Spleen (tissue), 7 donors: ENCODE measurements at regions not wholly inside any gene's neighbourhood (a gene's known extent, or its start where the extent isn't known, plus 50 kb on each side); places are given as distances from the start of the nearest gene placed in this dataset.

Experiments used
- CTCF ChIP-seq, 11 experiments: fragments of 200-600 bp in 7 of 11; fragments of 450-650 bp in 4 of 11; sonication (generic) in 4 of 11; IDR thresholded peaks in 8 of 11; conservative IDR thresholded peaks in 3 of 11; 1 replicate in 7 of 11; 2 replicates in 4 of 11; pipeline versions ENCODE4 v1.4.0 to v1.8.0; 2016 to 2021; ENCODE audit warnings: antibody characterized with exemption in 11 of 11, inconsistent platforms in 4 of 11, mild to moderate bottlenecking in 1 of 11
- POLR2A ChIP-seq, 3 donors: fragments of 450-650 bp; IDR thresholded peaks; one replicate each; pipeline ENCODE4 v1.5.1; 2017; ENCODE audit warnings: antibody characterized with exemption in 3 of 3, mild to moderate bottlenecking in 1 of 3
- POLR2AphosphoS5 ChIP-seq, 3 donors: sonication (generic); formaldehyde crosslinking; IDR thresholded peaks; one replicate each; pipeline ENCODE4 v1.5.1; 2017; ENCODE audit warnings: antibody characterized with exemption in 3 of 3
- donor health status: DM: no; HTN: no; CAD: no; lungs with moderate emphysema.
- donor health status: DM: no; HTN: no; CAD: no.
- donor health status: DM: no; HTN: no; CAD: no.

DNA sequence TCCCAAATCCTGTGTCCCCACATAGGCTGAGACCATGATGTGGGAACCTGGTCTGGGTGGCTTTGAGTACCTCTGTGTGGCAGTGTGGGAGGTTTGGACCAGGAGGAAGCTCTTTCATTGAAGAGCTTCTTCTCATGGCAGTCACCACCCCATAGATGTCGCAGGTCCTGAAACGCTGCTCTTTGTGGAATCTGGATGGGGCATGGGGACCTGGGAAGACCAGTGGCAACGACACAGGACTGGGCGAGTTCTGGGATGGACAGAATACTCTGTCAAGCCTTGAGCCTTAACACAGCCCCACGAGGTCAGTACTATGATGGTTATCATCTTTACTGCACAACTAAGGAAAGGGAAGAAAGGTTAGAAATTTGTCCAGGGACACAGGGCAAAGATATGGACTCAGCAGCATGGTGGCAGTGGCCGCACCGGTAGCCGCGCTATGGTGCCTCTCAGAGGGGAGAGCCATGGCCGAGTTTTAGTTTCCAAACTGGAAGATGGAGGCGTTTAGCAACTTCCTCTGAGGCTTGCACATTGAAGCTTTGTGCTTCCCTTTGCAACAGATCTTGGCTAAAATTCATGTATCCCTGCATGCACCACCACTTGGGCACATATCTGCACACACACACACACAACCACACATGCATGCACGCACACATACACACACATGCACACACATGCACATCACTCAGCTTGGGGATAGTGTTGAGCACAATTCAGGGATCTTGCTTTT, 117.7 kb upstream of the C1orf174 start:
- no peak for TF ChIP-seq CTCF (IDR thresholded peaks at IDR 0.05 in 8 of 11, conservative IDR thresholded peaks at IDR 0.05 in 3 of 11)
- no peak for TF ChIP-seq POLR2AphosphoS5 (IDR thresholded peaks at IDR 0.05)
- TF ChIP-seq POLR2A (IDR thresholded peaks at IDR 0.05) = no peak
